Osteoblast (primary cell): ENCODE measurements at regions not wholly inside any gene's neighbourhood (a gene's known extent, or its start where the extent isn't known, plus 50 kb on each side); places are given as distances from the start of the nearest gene placed in this dataset.

Source experiments
- DNase-seq: peaks from one replicate; pipeline ENCODE4 v3.0.0; 2011; ENCODE audit warnings: low spot score, mixed read lengths; ENCODE audit not compliant: insufficient read length; ENCODE audit errors: missing footprints
- H2AFZ ChIP-seq: 2 replicates; pipeline ENCODE4 v1.6.0; 2011; ENCODE audit warnings: mild to moderate bottlenecking, low read length
- H3K27ac ChIP-seq: 2 replicates; pipeline ENCODE4 v1.5.1; 2011; ENCODE audit warnings: mild to moderate bottlenecking, low read depth, low read length, moderate library complexity
- H3K27me3 ChIP-seq: 2 replicates; pipeline ENCODE4 v1.6.0; 2012; ENCODE audit warnings: mild to moderate bottlenecking, control low read depth, inconsistent platforms, low read length, moderate library complexity; ENCODE audit not compliant: insufficient read depth
- H3K36me3 ChIP-seq: 2 replicates; pipeline ENCODE4 v1.5.1; 2011; ENCODE audit warnings: mild to moderate bottlenecking, low read length, control low read depth, moderate library complexity; ENCODE audit not compliant: insufficient read depth
- H3K4me1 ChIP-seq: 2 replicates; pipeline ENCODE4 v1.5.1; 2011; ENCODE audit warnings: mild to moderate bottlenecking, low read length, control low read depth, moderate library complexity; ENCODE audit not compliant: insufficient read depth
- H3K4me2 ChIP-seq: 2 replicates; pipeline ENCODE4 v1.6.0; 2011; ENCODE audit warnings: mild to moderate bottlenecking, low read length; ENCODE audit not compliant: insufficient read depth
- H3K4me3 ChIP-seq: fragments of 200-600 bp; sonication (generic); 3 replicates; pipeline ENCODE4 v1.5.1; 2012; ENCODE audit warnings: mild to moderate bottlenecking, low read length, inconsistent platforms; ENCODE audit not compliant: insufficient read depth
- H3K79me2 ChIP-seq: 2 replicates; pipeline ENCODE4 v1.6.0; 2012; ENCODE audit warnings: mild to moderate bottlenecking, low read length, control low read depth, inconsistent platforms; ENCODE audit not compliant: insufficient read depth
- H3K9me3 ChIP-seq: 2 replicates; pipeline ENCODE4 v1.5.1; 2011; ENCODE audit warnings: low read depth, low read length, control low read depth
- H4K20me1 ChIP-seq: 2 replicates; pipeline ENCODE4 v1.6.0; 2012; ENCODE audit warnings: mild to moderate bottlenecking, low read length, control low read depth; ENCODE audit not compliant: insufficient read depth
- TF ChIP-seq, protein P1 (sequence below): IDR thresholded peaks from 2 replicates; pipeline ENCODE4 v1.5.1; 2011; ENCODE audit warnings: mild to moderate bottlenecking, low read depth, low read length, moderate library complexity; ENCODE audit errors: extremely low read depth

- Histone ChIP-seq H2AFZ (no peak overlapping the region), H4K20me1 (no peaks in the 10 kb centered on the region), H3K4me1 (no peaks in the 10 kb centered on the region), H3K4me3 (no peak overlapping the region), H3K79me2 (no peaks in the 10 kb centered on the region), H3K27ac (no peak overlapping the region), H3K27me3 (no peaks in the 10 kb centered on the region), H3K9me3 (no peaks in the 10 kb centered on the region), H3K36me3 (no peaks in the 10 kb centered on the region), H3K4me2 (no peak overlapping the region)
- TF ChIP-seq, protein P1, sequence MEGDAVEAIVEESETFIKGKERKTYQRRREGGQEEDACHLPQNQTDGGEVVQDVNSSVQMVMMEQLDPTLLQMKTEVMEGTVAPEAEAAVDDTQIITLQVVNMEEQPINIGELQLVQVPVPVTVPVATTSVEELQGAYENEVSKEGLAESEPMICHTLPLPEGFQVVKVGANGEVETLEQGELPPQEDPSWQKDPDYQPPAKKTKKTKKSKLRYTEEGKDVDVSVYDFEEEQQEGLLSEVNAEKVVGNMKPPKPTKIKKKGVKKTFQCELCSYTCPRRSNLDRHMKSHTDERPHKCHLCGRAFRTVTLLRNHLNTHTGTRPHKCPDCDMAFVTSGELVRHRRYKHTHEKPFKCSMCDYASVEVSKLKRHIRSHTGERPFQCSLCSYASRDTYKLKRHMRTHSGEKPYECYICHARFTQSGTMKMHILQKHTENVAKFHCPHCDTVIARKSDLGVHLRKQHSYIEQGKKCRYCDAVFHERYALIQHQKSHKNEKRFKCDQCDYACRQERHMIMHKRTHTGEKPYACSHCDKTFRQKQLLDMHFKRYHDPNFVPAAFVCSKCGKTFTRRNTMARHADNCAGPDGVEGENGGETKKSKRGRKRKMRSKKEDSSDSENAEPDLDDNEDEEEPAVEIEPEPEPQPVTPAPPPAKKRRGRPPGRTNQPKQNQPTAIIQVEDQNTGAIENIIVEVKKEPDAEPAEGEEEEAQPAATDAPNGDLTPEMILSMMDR, result no peak
- DNase-seq, result no peak
Measured at GRCh38 chr3:34703053-34703452, 904.6 kb downstream of the PDCD6IP start.

DNA sequence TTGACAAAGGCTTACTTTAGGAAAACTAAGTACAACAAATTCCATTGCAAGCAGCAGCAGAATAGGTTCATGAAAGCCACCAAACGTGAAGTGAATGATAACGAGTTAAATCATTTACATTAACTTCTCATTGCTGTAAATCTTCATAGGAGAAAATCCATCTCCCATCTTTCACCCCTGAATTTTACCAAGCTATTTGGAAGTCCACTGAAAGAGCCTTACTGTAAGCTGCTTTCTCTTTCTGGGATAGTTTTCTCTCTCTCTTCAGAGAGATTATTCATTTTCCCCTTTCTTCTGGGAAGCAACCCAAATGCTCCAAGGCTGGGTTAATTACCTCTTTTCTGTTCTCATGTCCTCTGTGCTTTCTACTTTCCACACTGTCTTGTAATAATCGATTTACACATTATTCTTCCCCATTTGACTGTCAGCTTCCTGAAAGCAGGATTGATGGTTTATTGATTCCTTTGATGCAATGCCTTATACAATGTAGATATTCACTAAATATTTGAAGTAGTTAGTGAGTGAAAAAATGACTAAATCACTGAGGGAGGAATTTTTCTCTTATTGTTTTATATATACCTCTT is 914.3 kb upstream of the ARPP21 start:
- Histone ChIP-seq H4K20me1 (no peaks in the 10 kb centered on the region), H3K4me3 (no peak overlapping the region), H3K79me2 (no peaks in the 10 kb centered on the region), H3K4me2 (no peak overlapping the region), H3K4me1 (no peaks in the 10 kb centered on the region), H3K36me3 (no peaks in the 10 kb centered on the region), H3K27ac (no peak overlapping the region), H3K9me3 (no peaks in the 10 kb centered on the region), H3K27me3 (no peaks in the 10 kb centered on the region), H2AFZ (no peak overlapping the region)
- TF ChIP-seq, protein P1, result no peak
- DNase-seq, result no peak

DNA sequence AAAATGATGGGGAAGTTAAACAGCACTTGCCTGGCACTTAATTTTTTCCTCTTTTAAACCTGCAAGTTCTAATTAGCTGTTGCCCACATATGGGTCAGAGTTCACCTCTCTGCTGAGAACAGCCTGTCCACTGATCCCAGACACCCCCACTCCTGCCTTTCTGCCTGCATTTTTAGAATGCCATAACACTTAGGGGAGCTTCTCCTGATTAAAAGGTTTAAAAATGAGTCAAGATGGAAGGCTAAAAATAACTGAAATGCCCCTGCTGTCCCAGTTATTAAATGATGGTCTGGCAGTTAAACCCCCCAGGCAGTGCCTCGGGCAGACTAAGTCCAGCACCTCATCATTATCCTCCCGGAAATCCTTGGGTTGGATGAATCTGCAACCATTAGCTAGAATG is 913.6 kb upstream of the ARPP21 start:
- no peaks in the 10 kb centered on the region for H3K79me2 ChIP-seq
- H3K9me3 ChIP-seq, result no peaks in the 10 kb centered on the region
- H2AFZ ChIP-seq, result no peak overlapping the region
- H4K20me1 ChIP-seq, result no peaks in the 10 kb centered on the region
- no peaks in the 10 kb centered on the region for H3K27me3 ChIP-seq
- H3K4me3 ChIP-seq, result no peak overlapping the region
- no peaks in the 10 kb centered on the region for H3K36me3 ChIP-seq
- H3K27ac ChIP-seq, result no peak overlapping the region
- no peak overlapping the region for H3K4me2 ChIP-seq
- no peaks in the 10 kb centered on the region for H3K4me1 ChIP-seq
- TF ChIP-seq, protein P1, result no peak
- DNase-seq, result no peak

DNA sequence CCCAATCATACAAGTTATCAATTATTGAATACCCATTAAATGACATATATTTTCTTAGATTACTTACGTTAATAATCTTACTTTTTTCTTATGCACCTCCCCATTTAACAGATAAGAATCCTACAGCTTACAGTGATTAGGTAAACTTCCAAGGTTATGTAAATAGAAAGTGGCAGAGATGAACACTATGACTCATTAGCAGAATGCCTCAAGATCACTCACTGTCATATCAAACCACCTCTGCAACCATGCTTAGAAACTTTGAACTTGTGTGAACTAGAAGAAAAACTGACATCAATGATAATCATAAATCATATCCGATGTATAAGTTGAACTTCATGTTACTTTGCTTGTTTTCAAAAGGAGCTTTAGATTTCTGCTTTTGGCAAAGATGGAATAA is 911.6 kb upstream of the ARPP21 start:
- Histone ChIP-seq H3K27me3 (no peaks in the 10 kb centered on the region), H3K9me3 (no peaks in the 10 kb centered on the region), H3K27ac (no peak overlapping the region)

More for the DNA sequence above, 911.6 kb upstream of the ARPP21 start:
- TF ChIP-seq, protein P1, result no peak
- Histone ChIP-seq H4K20me1 (no peaks in the 10 kb centered on the region), H3K79me2 (no peaks in the 10 kb centered on the region), H3K4me3 (no peak overlapping the region), H3K36me3 (no peaks in the 10 kb centered on the region), H2AFZ (no peak overlapping the region), H3K4me2 (no peak overlapping the region), H3K4me1 (no peaks in the 10 kb centered on the region)
- DNase-seq, result no peak
